Stimulated activated CD4-positive, alpha-beta T cell treated with anti-CD3 and anti-CD28 coated beads, Interleukin-4, amount 100 ng/mL, for 1 hour (primary cell): ENCODE measurements at regions not wholly inside any gene's neighbourhood (a gene's known extent, or its start where the extent isn't known, plus 50 kb on each side); places are given as distances from the start of the nearest gene placed in this dataset.
"Not testable (repeated sequence)": the region's sequence is repeated elsewhere in the genome, so short reads cannot be mapped to it uniquely, and the experiment has no call there.

Source experiments
- DNase-seq: peaks from one replicate; pipeline ENCODE4 v3.0.0-alpha.2; 2020

DNA sequence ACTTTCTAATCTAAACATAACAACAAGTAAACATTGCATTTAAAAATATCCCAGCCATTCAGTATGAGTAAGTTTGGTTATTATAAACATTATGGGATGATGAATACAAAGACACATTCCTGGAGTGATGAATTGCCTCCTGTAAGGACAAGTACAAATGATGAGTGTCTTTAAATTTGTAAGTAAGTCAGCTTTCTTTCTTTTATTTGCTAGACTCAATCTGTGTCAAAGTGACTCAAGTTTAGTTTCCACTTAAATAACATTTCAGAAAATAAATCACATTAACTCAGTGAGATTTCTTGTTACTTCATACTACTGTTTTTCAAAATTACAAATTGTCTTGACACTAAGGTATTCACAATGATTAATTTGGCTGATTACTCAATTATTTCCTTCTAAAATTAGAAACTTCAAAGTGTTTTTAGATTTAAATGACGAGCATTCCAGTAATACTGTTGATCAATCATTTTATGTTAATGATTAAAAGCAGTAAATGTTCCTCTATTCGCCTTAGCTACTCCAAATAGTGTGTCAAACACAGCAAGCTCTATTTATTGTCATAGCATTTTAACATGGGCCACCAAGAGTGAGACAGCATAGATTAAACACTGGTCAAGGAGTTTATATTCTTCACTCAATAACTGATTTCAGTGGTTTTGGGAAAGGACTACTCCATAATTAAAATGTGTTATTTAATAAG, 658.0 kb upstream of the MDGA2 start:
- no peak for DNase-seq

GRCh38 chr14:48331421-48331820, 656.0 kb upstream of the MDGA2 start:
- DNase-seq = no peak

GRCh38 chr14:48325486-48325885, 650.1 kb upstream of the MDGA2 start:
- DNase-seq = no peak

DNA sequence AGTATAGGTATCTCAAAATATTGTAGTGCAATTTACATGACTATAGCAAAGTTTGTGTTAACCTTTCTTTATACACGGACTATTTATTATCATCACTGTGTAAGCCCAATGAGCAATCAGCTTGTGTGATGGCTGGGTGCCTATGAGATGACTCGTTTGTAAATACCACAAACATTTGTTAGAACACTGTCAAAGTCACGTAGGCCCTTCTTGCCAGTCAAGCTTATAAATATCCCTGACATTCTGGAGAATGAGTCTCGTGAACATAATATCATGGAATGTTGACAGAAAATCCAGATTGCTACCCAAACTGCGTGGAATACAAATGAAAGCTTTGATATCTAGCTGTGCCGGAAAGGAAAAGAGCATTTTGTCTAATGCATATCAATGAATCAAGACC, 648.3 kb upstream of the MDGA2 start:
- DNase-seq = no peak

DNA sequence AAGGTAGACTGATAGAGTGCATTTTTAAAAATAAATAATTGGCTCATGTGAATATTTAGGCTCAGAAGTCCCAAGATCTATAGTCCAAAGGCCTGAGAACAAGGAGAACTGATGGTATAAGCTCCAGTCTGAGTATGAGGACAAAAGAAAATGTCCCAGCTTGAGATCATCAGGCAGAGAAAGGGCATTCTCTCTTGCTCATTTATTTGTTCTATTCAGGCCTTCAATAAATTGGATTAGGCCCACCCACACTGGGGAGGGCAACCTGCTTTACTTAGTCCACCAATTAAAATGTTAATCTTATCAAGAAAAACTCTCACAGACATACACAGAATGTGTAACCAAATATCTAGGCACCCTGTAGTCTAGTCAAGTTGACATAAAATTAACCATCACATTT, 644.4 kb upstream of the MDGA2 start:
- DNase-seq = no peak

DNA sequence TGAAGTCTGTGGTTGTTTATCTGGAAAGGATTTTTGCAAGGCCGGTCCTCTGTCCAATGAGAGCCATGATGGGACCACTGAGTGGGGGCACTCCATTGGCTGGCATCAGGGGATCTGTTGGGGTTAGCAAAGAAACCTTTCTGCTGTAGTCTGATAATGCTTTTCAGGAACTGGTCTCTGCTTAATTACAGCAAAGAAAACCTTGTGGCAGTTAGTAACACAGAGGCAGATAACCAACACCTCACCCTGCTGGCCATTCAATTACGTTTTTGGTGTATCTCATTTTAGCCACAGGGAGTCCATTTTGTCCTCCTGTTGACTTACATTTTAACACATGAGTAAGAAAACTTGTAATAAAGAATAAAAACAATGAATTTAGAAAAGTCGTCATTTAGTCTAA, 629.3 kb upstream of the MDGA2 start:
- DNase-seq = no peak

DNA sequence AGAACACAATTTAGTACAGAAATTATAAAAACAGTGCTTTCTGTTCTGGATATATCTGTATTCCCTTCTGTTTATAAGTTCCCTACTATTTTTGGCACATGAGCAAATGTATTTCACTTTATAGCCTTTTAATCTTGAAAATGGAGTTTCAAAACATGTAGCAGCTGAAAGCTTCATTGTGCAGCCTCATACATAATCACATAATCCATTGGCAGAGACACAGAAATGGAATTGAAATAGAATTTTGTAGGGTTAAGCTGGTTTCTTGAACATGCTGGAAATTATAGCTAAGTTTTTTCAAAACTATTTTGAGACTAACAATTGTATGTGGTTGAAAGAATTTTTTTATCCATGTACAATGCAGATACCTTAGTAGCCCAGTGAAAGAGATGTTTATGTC, 614.3 kb upstream of the MDGA2 start:
- DNase-seq = no peak

- not testable (repeated sequence) for DNase-seq
These were observed 609.8 kb upstream of the MDGA2 start for GRCh38 chr14:48285217-48285616.

DNA sequence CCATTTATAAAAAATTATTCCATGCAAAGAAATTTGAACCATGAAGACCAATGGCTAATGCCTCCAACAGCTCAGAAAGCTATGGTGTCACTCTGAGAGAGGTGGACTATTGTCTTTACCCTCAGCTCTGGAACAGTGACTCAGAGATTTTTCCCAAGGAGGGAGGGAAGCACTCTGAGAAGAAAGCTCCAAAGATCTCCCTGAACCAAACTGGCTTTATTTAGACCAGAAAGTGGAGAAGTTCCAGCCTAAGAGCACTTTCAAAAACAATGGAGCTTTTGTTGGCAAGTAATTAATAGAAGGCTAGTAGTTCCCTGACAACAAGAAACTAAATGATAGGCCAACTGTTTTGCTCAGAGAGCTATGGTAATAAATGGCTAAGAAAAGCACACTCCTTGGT, 599.9 kb upstream of the MDGA2 start:
- no peak for DNase-seq

DNA sequence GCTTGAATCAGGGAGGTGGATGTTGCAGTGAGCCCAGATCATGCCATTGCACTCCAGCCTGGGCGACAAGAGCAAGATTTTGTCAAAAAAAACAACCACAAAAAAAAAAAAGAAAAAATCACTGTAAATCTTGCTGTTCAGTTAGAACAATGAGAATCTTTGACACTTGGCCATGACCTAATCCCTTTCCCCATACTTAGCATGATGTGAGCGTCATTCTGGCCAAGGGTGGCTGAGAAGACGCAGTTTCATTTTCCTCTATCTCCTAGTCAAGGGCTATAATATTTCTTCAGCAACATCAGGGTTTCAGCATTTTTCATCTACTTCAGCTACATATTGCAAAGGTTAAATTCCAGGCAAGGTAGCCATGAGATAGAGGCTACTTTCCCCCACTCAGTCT, 599.4 kb upstream of the MDGA2 start:
- no peak for DNase-seq

DNA sequence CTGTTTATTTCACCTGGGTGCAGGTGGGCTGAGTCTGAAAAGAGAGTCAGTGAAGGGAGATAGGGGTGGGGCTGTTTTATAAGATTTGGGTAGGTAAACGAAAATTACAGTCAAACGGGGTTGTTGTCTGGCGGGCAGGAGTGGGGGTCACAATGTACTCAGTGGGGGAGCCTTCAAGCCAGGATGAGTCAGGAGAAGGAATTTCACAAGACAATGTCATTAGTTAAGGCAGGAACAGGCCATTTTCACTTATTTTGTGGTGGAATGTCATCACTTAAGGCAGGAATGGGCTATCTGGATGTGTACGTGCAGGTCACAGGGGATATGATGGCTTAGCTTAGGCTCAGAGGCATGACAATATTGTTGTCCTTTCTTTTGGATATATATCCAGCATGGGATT, 592.5 kb upstream of the MDGA2 start:
- not testable (repeated sequence) for DNase-seq

DNA sequence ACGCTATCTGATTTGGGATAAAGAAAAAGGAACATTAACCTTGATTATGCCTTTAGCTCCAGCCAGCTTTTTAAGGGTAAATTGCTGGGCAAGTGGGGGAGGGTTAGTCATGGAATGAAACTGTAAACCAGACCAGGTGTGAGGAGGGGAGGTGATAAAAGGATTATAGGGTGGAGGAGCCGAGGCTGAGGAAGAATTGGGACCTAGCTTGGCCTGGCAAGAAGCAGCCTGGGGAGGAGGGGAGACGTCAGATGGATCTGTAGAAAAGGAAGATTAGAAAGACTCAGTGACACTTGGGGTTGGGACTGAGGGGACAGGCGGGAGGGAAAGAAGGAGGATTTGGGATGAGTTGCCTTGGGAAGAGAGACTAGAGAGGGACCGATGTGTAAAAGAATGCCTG, 590.8 kb upstream of the MDGA2 start:
- DNase-seq = not testable (repeated sequence)

- DNase-seq = no peak
These were observed 586.0 kb upstream of the MDGA2 start for GRCh38 chr14:48261436-48261835.

DNA sequence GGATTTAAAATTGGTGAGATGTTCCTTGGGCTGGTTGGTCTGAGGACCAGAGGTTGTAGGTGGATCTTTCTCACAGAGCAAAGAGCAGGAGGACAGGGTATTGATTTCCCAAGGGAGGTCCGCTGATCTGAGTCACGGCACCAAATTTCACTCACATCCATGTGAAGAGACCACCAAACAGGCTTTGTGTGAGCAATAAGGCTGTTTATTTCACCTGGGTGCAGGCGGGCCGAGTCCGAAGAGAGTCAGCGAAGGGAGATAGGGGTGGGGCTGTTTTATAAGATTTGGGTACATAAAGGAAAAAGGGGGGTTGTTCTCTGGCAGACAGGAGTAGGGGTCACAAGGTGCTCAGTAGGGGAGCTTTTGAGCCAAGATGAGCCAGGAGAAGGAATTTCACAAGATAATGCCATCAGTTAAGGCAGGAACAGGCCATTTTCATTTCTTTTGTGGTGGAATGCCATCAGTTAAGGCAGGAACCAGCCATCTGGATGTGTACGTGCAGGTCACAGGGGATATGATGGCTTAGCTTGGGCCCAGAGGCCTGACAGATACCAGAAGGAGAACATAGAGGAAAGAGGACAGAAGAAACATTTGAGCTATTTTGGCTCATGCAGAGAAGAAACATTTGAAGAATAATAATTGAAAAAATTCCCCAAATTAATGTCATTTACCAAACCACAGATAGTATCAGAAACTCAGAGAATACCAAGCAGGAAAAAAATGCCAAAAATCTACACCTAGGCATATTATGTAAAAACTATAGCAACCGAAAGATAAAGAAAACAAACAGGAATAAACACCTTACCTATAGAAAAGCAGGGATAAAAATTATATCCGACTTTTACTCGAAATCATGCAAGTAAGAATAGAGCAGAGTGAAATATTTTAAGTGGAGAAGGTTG, 585.2 kb upstream of the MDGA2 start:
- not testable (repeated sequence) for DNase-seq

GRCh38 chr14:48259876-48260275, 584.5 kb upstream of the MDGA2 start:
- DNase-seq = not testable (repeated sequence)

DNA sequence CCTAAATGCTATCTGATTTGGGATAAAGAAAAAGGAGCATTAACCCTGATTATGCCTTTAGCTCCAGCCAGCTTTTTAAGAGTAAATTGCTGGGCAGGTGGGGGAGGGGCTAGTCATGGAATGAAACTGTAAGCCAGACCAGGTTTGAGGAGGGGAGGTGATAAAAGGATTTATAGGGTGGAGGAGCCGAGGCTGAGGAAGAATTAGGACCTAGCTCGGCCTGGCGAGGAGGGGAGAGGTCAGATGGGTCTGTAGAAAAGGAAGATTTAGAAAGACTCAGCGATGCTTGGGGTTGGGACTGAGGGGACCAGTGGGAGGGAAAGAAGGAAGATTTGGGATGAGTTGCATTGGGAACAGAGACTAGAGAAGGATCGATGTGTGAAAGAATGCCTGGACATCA, 583.8 kb upstream of the MDGA2 start:
- DNase-seq = not testable (repeated sequence)

DNA sequence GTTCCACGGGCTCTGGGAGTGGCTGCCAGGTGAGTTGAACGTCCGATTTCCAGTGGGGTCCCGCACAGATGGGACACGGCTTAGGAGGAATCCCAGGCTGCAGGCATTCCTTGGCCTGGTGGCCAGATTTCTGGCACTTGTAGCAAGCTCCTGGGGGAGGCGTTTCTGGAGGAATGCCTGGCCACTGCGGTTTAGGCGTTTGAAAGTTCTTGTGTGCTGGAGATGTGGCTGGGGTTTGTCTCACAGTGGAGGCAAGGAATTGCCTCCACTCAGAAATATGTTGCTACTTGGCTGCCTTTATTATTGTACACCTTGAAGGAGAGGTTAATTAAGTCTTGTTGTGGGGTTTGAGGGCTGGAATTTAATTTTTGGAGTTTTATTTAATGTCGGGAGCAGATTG, 583.3 kb upstream of the MDGA2 start:
- DNase-seq = not testable (repeated sequence)

DNA sequence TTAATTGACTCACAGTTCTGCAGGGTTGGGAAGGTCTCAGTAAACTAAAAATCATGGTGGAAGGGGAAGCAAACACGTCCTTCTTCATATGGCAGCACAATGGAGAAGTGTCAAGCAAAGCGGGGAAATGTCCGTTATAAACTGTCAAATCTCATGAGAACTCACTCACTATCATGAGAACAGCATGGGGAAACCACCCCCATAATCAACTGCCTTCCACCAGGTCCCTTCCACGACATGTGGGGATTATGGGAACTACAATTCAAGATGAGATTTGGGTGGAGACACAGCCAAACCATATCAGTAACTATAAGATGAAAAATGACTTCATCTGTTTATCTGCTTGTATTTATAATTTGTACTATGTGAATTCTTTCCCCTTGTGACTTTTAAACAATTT, 577.6 kb upstream of the MDGA2 start:
- no peak for DNase-seq

- no peak for DNase-seq
These were observed 575.9 kb upstream of the MDGA2 start for GRCh38 chr14:48251290-48251689.

GRCh38 chr14:48250575-48250974, 575.2 kb upstream of the MDGA2 start:
- DNase-seq = no peak

DNA sequence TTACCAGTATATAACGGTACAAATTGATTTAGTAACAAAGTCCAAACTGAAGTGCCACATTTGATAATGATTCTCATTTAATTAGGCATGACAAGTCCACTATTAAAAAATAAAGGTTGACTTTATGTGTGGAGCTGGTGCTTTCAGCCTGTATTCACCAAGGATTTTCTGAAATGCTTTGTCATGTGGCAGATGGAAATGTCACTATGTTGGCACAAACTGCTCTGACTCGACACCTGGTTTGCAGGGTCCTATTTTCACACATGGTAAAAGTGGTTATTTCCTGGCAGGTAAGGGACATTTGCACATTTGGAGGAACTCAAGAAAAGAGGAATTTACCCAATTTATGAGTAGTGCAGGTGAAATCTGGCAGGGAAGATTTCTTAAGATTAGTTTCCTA, 572.6 kb upstream of the MDGA2 start:
- DNase-seq = no peak

- no peak for DNase-seq
These were observed 568.5 kb upstream of the MDGA2 start for GRCh38 chr14:48243900-48244299.

DNA sequence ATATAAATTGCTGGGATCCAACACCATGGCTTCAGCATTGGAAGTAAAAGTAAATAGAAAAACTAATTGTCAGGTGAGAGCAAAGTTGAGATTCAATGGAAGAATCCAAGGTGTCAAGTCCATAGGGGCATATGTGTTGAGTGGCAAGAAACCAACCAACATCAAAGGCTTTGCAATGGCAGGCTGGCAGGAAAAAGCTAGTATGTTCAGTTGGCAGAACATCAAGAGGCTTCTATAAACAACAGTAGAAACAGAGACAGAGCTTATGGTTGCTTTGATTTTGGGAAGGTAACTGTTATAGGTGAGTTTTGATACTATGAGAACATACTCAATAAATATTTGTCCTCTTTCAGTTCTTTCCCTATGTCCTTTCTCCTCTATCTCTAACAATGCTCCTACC, 553.7 kb upstream of the MDGA2 start:
- no peak for DNase-seq

DNA sequence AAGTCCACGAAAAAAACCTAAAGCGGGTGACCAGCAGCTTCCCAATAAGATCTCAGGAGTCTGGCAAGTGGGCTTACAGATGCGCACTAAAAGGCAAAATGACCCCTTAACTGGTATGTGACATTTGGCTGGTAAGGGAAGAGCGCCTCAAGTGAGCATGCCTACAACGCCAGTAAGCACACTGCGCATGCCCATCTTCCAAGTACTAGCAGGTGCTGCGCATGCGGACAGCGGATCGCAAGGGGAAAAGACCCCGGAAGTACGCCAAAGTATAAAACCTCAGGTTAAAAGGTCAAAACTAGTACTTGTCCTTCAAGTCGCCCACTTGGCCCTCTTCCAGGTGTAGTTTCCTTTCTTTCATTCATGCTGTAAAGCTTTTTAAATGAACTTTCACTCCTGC, 518.5 kb upstream of the MDGA2 start:
- no peak for DNase-seq
